Stimulated activated CD4-positive, alpha-beta T cell treated with anti-CD3 and anti-CD28 coated beads, Interleukin-12 subunit alpha, Interleukin-12 subunit beta, amount 100 ng/mL, for 24 hours (primary cell): ENCODE measurements at regions not wholly inside any gene's neighbourhood (a gene's known extent, or its start where the extent isn't known, plus 50 kb on each side); places are given as distances from the start of the nearest gene placed in this dataset.
"Not testable (repeated sequence)": the region's sequence is repeated elsewhere in the genome, so short reads cannot be mapped to it uniquely, and the experiment has no call there.

Experiments
- DNase-seq, 2 experiments: peaks; one replicate each; pipeline ENCODE4 v3.0.0-alpha.2; 2020; ENCODE audit warnings: low read depth in 2 of 2

GRCh38 chr7:45407730-45408408 lies 166.3 kb upstream of the ADCY1 start:
- no peak for DNase-seq

- no peak for DNase-seq
Measured at GRCh38 chr7:45408409-45408737, 165.8 kb upstream of the ADCY1 start.

GRCh38 chr7:45410893-45411292 lies 163.3 kb upstream of the ADCY1 start:
- DNase-seq: no peak

GRCh38 chr7:45413419-45413818 lies 160.7 kb upstream of the ADCY1 start:
- DNase-seq: no peak

- DNase-seq: no peak
Measured at GRCh38 chr7:45414226-45414625, 159.9 kb upstream of the ADCY1 start.

- DNase-seq: no peak
Measured at GRCh38 chr7:45415265-45415664, 158.9 kb upstream of the ADCY1 start.

GRCh38 chr7:45416846-45417245 lies 157.3 kb upstream of the ADCY1 start:
- no peak for DNase-seq

- DNase-seq: no peak
Measured at GRCh38 chr7:45417268-45417667, 156.9 kb upstream of the ADCY1 start.

- no peak for DNase-seq
Measured at GRCh38 chr7:45417735-45418134, 156.4 kb upstream of the ADCY1 start.

- DNase-seq: no peak
Measured at GRCh38 chr7:45420843-45421495, 153.2 kb upstream of the ADCY1 start.

GRCh38 chr7:45421806-45422205 lies 152.4 kb upstream of the ADCY1 start:
- no peak for DNase-seq

- no peak for DNase-seq
Measured at GRCh38 chr7:45430397-45430796, 143.8 kb upstream of the ADCY1 start.

GRCh38 chr7:45434167-45434784 lies 139.9 kb upstream of the ADCY1 start:
- DNase-seq: no peak

- DNase-seq: no peak
Measured at GRCh38 chr7:45435131-45435530, 139.0 kb upstream of the ADCY1 start.

- DNase-seq: no peak
Measured at GRCh38 chr7:45435846-45436245, 138.3 kb upstream of the ADCY1 start.

GRCh38 chr7:45440776-45441175 lies 133.4 kb upstream of the ADCY1 start:
- not testable (repeated sequence) for DNase-seq

GRCh38 chr7:45443263-45443662 lies 130.9 kb upstream of the ADCY1 start:
- no peak for DNase-seq

- DNase-seq: no peak
Measured at GRCh38 chr7:45446195-45446944, 127.8 kb upstream of the ADCY1 start.

GRCh38 chr7:45447296-45447695 lies 126.9 kb upstream of the ADCY1 start:
- no peak for DNase-seq

- no peak for DNase-seq
Measured at GRCh38 chr7:45450571-45451204, 123.5 kb upstream of the ADCY1 start.

GRCh38 chr7:45451342-45452035 lies 122.7 kb upstream of the ADCY1 start:
- DNase-seq: no peak

- no peak for DNase-seq
Measured at GRCh38 chr7:45454771-45455170, 119.4 kb upstream of the ADCY1 start.
